ENCODE measurements at regions not wholly inside any gene's neighbourhood (a gene's known extent, or its start where the extent isn't known, plus 50 kb on each side); places are given as distances from the start of the nearest gene placed in this dataset.

- ATAC-seq = no peak
- CTCF ChIA-PET = no interaction called here
- H3K36me3 Mint-ChIP-seq = no peaks in the 10 kb centered on the region
- no peak for DNase-seq
- H3K4me1 Mint-ChIP-seq = no peaks in the 10 kb centered on the region
- no peak overlapping the region for H3K4me3 Mint-ChIP-seq
- peaks cover 6% of the 10 kb centered on the region for H3K9me3 Mint-ChIP-seq (ENCODE audit: low read depth)
- H3K27ac Mint-ChIP-seq = no peak overlapping the region
- no peaks in the 10 kb centered on the region for H3K27me3 Mint-ChIP-seq
Observed at GRCh38 chr4:110978761-110979160, 355.9 kb upstream of the PITX2 start.

GRCh38 chr4:110982486-110982885 is 359.6 kb upstream of the PITX2 start:
- H3K4me1 Mint-ChIP-seq = no peaks in the 10 kb centered on the region
- no peak for ATAC-seq
- CTCF ChIA-PET = no interaction called here

GRCh38 chr4:110988722-110989121 is 365.8 kb upstream of the PITX2 start:
- CTCF ChIA-PET = no interaction called here
- no peaks in the 10 kb centered on the region for H3K9me3 Mint-ChIP-seq (ENCODE audit: low read depth)
- H3K4me1 Mint-ChIP-seq = no peaks in the 10 kb centered on the region
- DNase-seq = no peak
- H3K36me3 Mint-ChIP-seq = no peaks in the 10 kb centered on the region
- no peak overlapping the region for H3K27ac Mint-ChIP-seq
- no peaks in the 10 kb centered on the region for H3K27me3 Mint-ChIP-seq
- no peak overlapping the region for H3K4me3 Mint-ChIP-seq
- no peak for ATAC-seq

More at GRCh38 chr4:110982486-110982885, 359.6 kb upstream of the PITX2 start:
- Mint-ChIP-seq H3K27ac (no peak overlapping the region), H3K36me3 (no peaks in the 10 kb centered on the region), H3K9me3 (ENCODE audit: low read depth) (peaks cover 3% of the 10 kb centered on the region), H3K27me3 (no peaks in the 10 kb centered on the region), H3K4me3 (no peak overlapping the region)
- no peak for DNase-seq

- DNase-seq = no peak
- Mint-ChIP-seq H3K36me3 (no peaks in the 10 kb centered on the region), H3K4me1 (no peaks in the 10 kb centered on the region), H3K27ac (no peak overlapping the region), H3K27me3 (no peaks in the 10 kb centered on the region), H3K9me3 (ENCODE audit: low read depth) (no peaks in the 10 kb centered on the region), H3K4me3 (no peak overlapping the region)
- ATAC-seq = no peak
- CTCF ChIA-PET = no interaction called here
Observed at GRCh38 chr4:110989125-110989524, 366.2 kb upstream of the PITX2 start.

GRCh38 chr4:110994781-110995180 is 371.9 kb upstream of the PITX2 start:
- CTCF ChIA-PET = no interaction called here
- H3K27ac Mint-ChIP-seq = no peak overlapping the region
- H3K4me3 Mint-ChIP-seq = no peak overlapping the region
- H3K4me1 Mint-ChIP-seq = no peaks in the 10 kb centered on the region
- no peaks in the 10 kb centered on the region for H3K36me3 Mint-ChIP-seq
- no peaks in the 10 kb centered on the region for H3K9me3 Mint-ChIP-seq (ENCODE audit: low read depth)
- DNase-seq = no peak
- H3K27me3 Mint-ChIP-seq = no peaks in the 10 kb centered on the region
- no peak for ATAC-seq

- Mint-ChIP-seq H3K9me3 (ENCODE audit: low read depth) (no peaks in the 10 kb centered on the region), H3K4me3 (no peak overlapping the region), H3K36me3 (no peaks in the 10 kb centered on the region), H3K27ac (no peak overlapping the region), H3K27me3 (no peaks in the 10 kb centered on the region), H3K4me1 (no peaks in the 10 kb centered on the region)
- ATAC-seq = no peak
- DNase-seq = no peak
- CTCF ChIA-PET = no interaction called here
Observed at GRCh38 chr4:110998320-110998719, 375.4 kb upstream of the PITX2 start.

- H3K36me3 Mint-ChIP-seq = no peaks in the 10 kb centered on the region
- peaks cover 4% of the 10 kb centered on the region for H3K9me3 Mint-ChIP-seq (ENCODE audit: low read depth)
- ATAC-seq = no peak
- CTCF ChIA-PET = no interaction called here
- no peaks in the 10 kb centered on the region for H3K4me1 Mint-ChIP-seq
- H3K4me3 Mint-ChIP-seq = no peak overlapping the region
- no peak overlapping the region for H3K27ac Mint-ChIP-seq
- no peaks in the 10 kb centered on the region for H3K27me3 Mint-ChIP-seq
- DNase-seq = no peak
Observed at GRCh38 chr4:111011458-111011857, 388.6 kb upstream of the PITX2 start.

- Mint-ChIP-seq H3K9me3 (ENCODE audit: low read depth) (peaks cover 4% of the 10 kb centered on the region), H3K4me1 (no peaks in the 10 kb centered on the region), H3K4me3 (no peak overlapping the region), H3K27me3 (no peaks in the 10 kb centered on the region), H3K36me3 (no peaks in the 10 kb centered on the region), H3K27ac (no peak overlapping the region)
- no peak for ATAC-seq
- CTCF ChIA-PET = no interaction called here
- DNase-seq = no peak
Observed at GRCh38 chr4:111013846-111014245, 391.0 kb upstream of the PITX2 start.

GRCh38 chr4:111014537-111014936 is 391.7 kb upstream of the PITX2 start:
- no peak for ATAC-seq
- no peak overlapping the region for H3K4me3 Mint-ChIP-seq
- H3K4me1 Mint-ChIP-seq = no peaks in the 10 kb centered on the region
- no peak for DNase-seq
- no peaks in the 10 kb centered on the region for H3K27me3 Mint-ChIP-seq
- no peaks in the 10 kb centered on the region for H3K36me3 Mint-ChIP-seq
- CTCF ChIA-PET = no interaction called here
- H3K27ac Mint-ChIP-seq = no peak overlapping the region
- H3K9me3 Mint-ChIP-seq (ENCODE audit: low read depth) = peaks cover 4% of the 10 kb centered on the region

GRCh38 chr4:111016416-111016815 is 393.5 kb upstream of the PITX2 start:
- CTCF ChIA-PET = no interaction called here

GRCh38 chr4:111018216-111018615 is 395.3 kb upstream of the PITX2 start:
- CTCF ChIA-PET = no interaction called here
- DNase-seq = no peak
- Mint-ChIP-seq H3K27me3 (no peaks in the 10 kb centered on the region), H3K36me3 (no peaks in the 10 kb centered on the region), H3K4me1 (no peaks in the 10 kb centered on the region), H3K9me3 (ENCODE audit: low read depth) (peaks cover 4% of the 10 kb centered on the region), H3K4me3 (no peak overlapping the region), H3K27ac (no peak overlapping the region)
- no peak for ATAC-seq

More at GRCh38 chr4:111016416-111016815, 393.5 kb upstream of the PITX2 start:
- Mint-ChIP-seq H3K4me3 (no peak overlapping the region), H3K36me3 (no peaks in the 10 kb centered on the region), H3K27ac (no peak overlapping the region), H3K9me3 (ENCODE audit: low read depth) (peaks cover 4% of the 10 kb centered on the region), H3K27me3 (no peaks in the 10 kb centered on the region), H3K4me1 (no peaks in the 10 kb centered on the region)
- ATAC-seq (no peak), DNase-seq (no peak)

GRCh38 chr4:111020476-111020875 is 397.6 kb upstream of the PITX2 start:
- Mint-ChIP-seq H3K4me3 (no peak overlapping the region), H3K4me1 (no peaks in the 10 kb centered on the region), H3K27me3 (no peaks in the 10 kb centered on the region), H3K36me3 (no peaks in the 10 kb centered on the region), H3K9me3 (ENCODE audit: low read depth) (no peaks in the 10 kb centered on the region), H3K27ac (no peak overlapping the region)
- DNase-seq (no peak), ATAC-seq (no peak)
- CTCF ChIA-PET = no interaction called here

- Mint-ChIP-seq H3K27me3 (no peaks in the 10 kb centered on the region), H3K36me3 (no peaks in the 10 kb centered on the region), H3K4me1 (no peaks in the 10 kb centered on the region), H3K4me3 (no peak overlapping the region), H3K9me3 (ENCODE audit: low read depth) (no peaks in the 10 kb centered on the region), H3K27ac (no peak overlapping the region)
- CTCF ChIA-PET = no interaction called here
- ATAC-seq (no peak), DNase-seq (no peak)
Observed at GRCh38 chr4:111020961-111021360, 398.1 kb upstream of the PITX2 start.

GRCh38 chr4:111022758-111023157 is 399.9 kb upstream of the PITX2 start:
- CTCF ChIA-PET = no interaction called here
- no peak for ATAC-seq
- no peaks in the 10 kb centered on the region for H3K9me3 Mint-ChIP-seq (ENCODE audit: low read depth)
- H3K4me1 Mint-ChIP-seq = no peaks in the 10 kb centered on the region
- no peak overlapping the region for H3K27ac Mint-ChIP-seq
- DNase-seq = no peak
- no peaks in the 10 kb centered on the region for H3K27me3 Mint-ChIP-seq
- no peaks in the 10 kb centered on the region for H3K36me3 Mint-ChIP-seq
- H3K4me3 Mint-ChIP-seq = no peak overlapping the region

- Mint-ChIP-seq H3K27ac (no peak overlapping the region), H3K9me3 (ENCODE audit: low read depth) (peaks cover 3% of the 10 kb centered on the region), H3K4me3 (no peak overlapping the region), H3K27me3 (no peaks in the 10 kb centered on the region), H3K36me3 (no peaks in the 10 kb centered on the region), H3K4me1 (no peaks in the 10 kb centered on the region)
- DNase-seq = no peak
- CTCF ChIA-PET = no interaction called here
- ATAC-seq = no peak
Observed at GRCh38 chr4:111027526-111027925, 404.6 kb upstream of the PITX2 start.

Data from activated CD8-positive, alpha-beta memory T cell treated with anti-CD3 and anti-CD28 coated beads, Interleukin-2, amount 10 ng/mL, durations not matched to agents 7 days and 5 days (primary cell).